T-helper 2 cell (primary cell): ENCODE measurements at regions not wholly inside any gene's neighbourhood (a gene's known extent, or its start where the extent isn't known, plus 50 kb on each side); places are given as distances from the start of the nearest gene placed in this dataset.

ENCODE experiments used
- DNase-seq, 5 experiments: peaks; one replicate each; pipeline versions ENCODE4 v3.0.0 to v3.0.0-alpha.2; 2012 to 2022

GRCh38 chr20:11219192-11219591, 545.4 kb upstream of the JAG1 start:
- no peak for DNase-seq

GRCh38 chr20:11221046-11221445, 547.2 kb upstream of the JAG1 start:
- no peak for DNase-seq

GRCh38 chr20:11222243-11222642, 548.4 kb upstream of the JAG1 start:
- DNase-seq: no peak

GRCh38 chr20:11227602-11228001, 553.8 kb upstream of the JAG1 start:
- no peak for DNase-seq

GRCh38 chr20:11229772-11230171, 556.0 kb upstream of the JAG1 start:
- DNase-seq: no peak

GRCh38 chr20:11230999-11231398, 557.2 kb upstream of the JAG1 start:
- DNase-seq: no peak

- DNase-seq: no peak
Measured at GRCh38 chr20:11231742-11232648, 558.2 kb upstream of the JAG1 start.

- DNase-seq: no peak
Measured at GRCh38 chr20:11232896-11233295, 559.1 kb upstream of the JAG1 start.

GRCh38 chr20:11234181-11234580, 560.4 kb upstream of the JAG1 start:
- no peak for DNase-seq

GRCh38 chr20:11234608-11235007, 560.8 kb upstream of the JAG1 start:
- DNase-seq: no peak

GRCh38 chr20:11235058-11235457, 561.3 kb upstream of the JAG1 start:
- no peak for DNase-seq

- DNase-seq: no peak
Measured at GRCh38 chr20:11242320-11242719, 568.5 kb upstream of the JAG1 start.

- DNase-seq: no peak
Measured at GRCh38 chr20:11245431-11245830, 571.6 kb upstream of the JAG1 start.

- DNase-seq: peak in 1 of 5 experiments; percentile 34
Measured at GRCh38 chr20:11246251-11246775, 572.5 kb upstream of the JAG1 start.

- no peak for DNase-seq
Measured at GRCh38 chr20:11247046-11248010, 573.5 kb upstream of the JAG1 start.

GRCh38 chr20:11248011-11248409, 574.2 kb upstream of the JAG1 start:
- DNase-seq: no peak

GRCh38 chr20:11248687-11249638, 575.2 kb upstream of the JAG1 start:
- no peak for DNase-seq

- no peak for DNase-seq
Measured at GRCh38 chr20:11249683-11250082, 575.9 kb upstream of the JAG1 start.

- DNase-seq: no peak
Measured at GRCh38 chr20:11252447-11252846, 578.6 kb upstream of the JAG1 start.

- no peak for DNase-seq
Measured at GRCh38 chr20:11255455-11255854, 581.7 kb upstream of the JAG1 start.

- no peak for DNase-seq
Measured at GRCh38 chr20:11255860-11256259, 582.1 kb upstream of the JAG1 start.

GRCh38 chr20:11260611-11261010, 586.8 kb upstream of the JAG1 start:
- no peak for DNase-seq
